ENCODE measurements at regions not wholly inside any gene's neighbourhood (a gene's known extent, or its start where the extent isn't known, plus 50 kb on each side); places are given as distances from the start of the nearest gene placed in this dataset.

- Histone ChIP-seq H3K9ac (replicated peaks; ENCODE audit: extremely low read depth, insufficient read depth, low read length) (no peak overlapping the region), H3K4me3 (replicated peaks in 1 of 3; ENCODE audit: insufficient read depth in 1 of 3, low read depth in 1 of 3, low read length in 3 of 3) (no peak overlapping the region), H3K9me1 (replicated peaks; ENCODE audit: control insufficient read depth, extremely low read depth, insufficient read depth, low read length) (no peaks in the 10 kb centered on the region), H4K20me1 (replicated peaks; ENCODE audit: control insufficient read depth, extremely low read depth, insufficient read depth, low read length) (no peaks in the 10 kb centered on the region), H3K79me2 (ENCODE audit: control insufficient read depth, insufficient read depth, low read length) (no peaks in the 10 kb centered on the region), H3K36me3 (ENCODE audit: control insufficient read depth in 2 of 2, extremely low read depth in 1 of 2, insufficient read depth in 2 of 2, low read length in 2 of 2) (no peaks in the 10 kb centered on the region), H3K4me1 (ENCODE audit: control insufficient read depth, extremely low read depth, insufficient read depth, low read length) (no peaks in the 10 kb centered on the region), H3K27me3 (ENCODE audit: control insufficient read depth in 2 of 2, insufficient read depth in 2 of 2, low read length in 2 of 2) (no peaks in the 10 kb centered on the region), H3K27ac (ENCODE audit: insufficient read depth, low read depth, low read length) (no peak overlapping the region), H3K9me3 (replicated peaks; ENCODE audit: control insufficient read depth, insufficient read depth, low read length) (no peaks in the 10 kb centered on the region), H2AFZ (ENCODE audit: low read depth, low read length) (no peak overlapping the region), H3K4me2 (ENCODE audit: insufficient read depth, low read length) (no peak overlapping the region)
- no peak for TF ChIP-seq POLR2AphosphoS5 (IDR thresholded peaks at IDR 0.05; ENCODE audit: insufficient read depth, low read depth, low read length)
- TF ChIP-seq POLR2A (IDR thresholded peaks at IDR 0.05; ENCODE audit: low read depth, low read length) = no peak
- TF ChIP-seq GATA2 (IDR thresholded peaks at IDR 0.05; ENCODE audit: insufficient read depth, insufficient read length, low read depth, low read length) = no peak
- ChIA-PET POLR2A (no interaction called here), CTCF (no interaction called here)
- DNase-seq (ENCODE audit: low read depth, low spot score) (no peak), FAIRE-seq (no peak)
- dilution Hi-C loops (cut with MboI; ENCODE audit: extremely low pct_ligation_motif_present, low sequenced_read_pairs) (no loop called here), intact Hi-C loops (cut with micrococcal nuclease) (no loop called here)
- BruUV-seq (replicated peaks) = no TSS peak
Measured at GRCh38 chr5:30749971-30750370, 443.5 kb upstream of the CDH6 start.

- no peaks in the 10 kb centered on the region for H3K36me3 ChIP-seq (ENCODE audit: control insufficient read depth in 2 of 2, extremely low read depth in 1 of 2, insufficient read depth in 2 of 2, low read length in 2 of 2)
- intact Hi-C loops (cut with micrococcal nuclease) = no loop called here
- H3K27me3 ChIP-seq (ENCODE audit: control insufficient read depth in 2 of 2, insufficient read depth in 2 of 2, low read length in 2 of 2) = no peaks in the 10 kb centered on the region
- ChIA-PET CTCF (no interaction called here), POLR2A (no interaction called here)
- H3K79me2 ChIP-seq (ENCODE audit: control insufficient read depth, insufficient read depth, low read length) = no peaks in the 10 kb centered on the region
- dilution Hi-C loops (cut with MboI; ENCODE audit: extremely low pct_ligation_motif_present, low sequenced_read_pairs) = no loop called here
- no peak for FAIRE-seq
- H3K4me2 ChIP-seq (ENCODE audit: insufficient read depth, low read length) = no peak overlapping the region
- H3K9ac ChIP-seq (replicated peaks; ENCODE audit: extremely low read depth, insufficient read depth, low read length) = no peak overlapping the region
- no TSS peak for BruUV-seq (replicated peaks)
- H4K20me1 ChIP-seq (replicated peaks; ENCODE audit: control insufficient read depth, extremely low read depth, insufficient read depth, low read length) = no peaks in the 10 kb centered on the region
- TF ChIP-seq POLR2AphosphoS5 (IDR thresholded peaks at IDR 0.05; ENCODE audit: insufficient read depth, low read depth, low read length) (no peak), EZH2 (IDR thresholded peaks at IDR 0.05; ENCODE audit: borderline replicate concordance, low read depth, low read length, severe bottlenecking) (no peak), MYC (IDR thresholded peaks at IDR 0.05; ENCODE audit: low read depth, low read length) (no peak), GATA2 (IDR thresholded peaks at IDR 0.05; ENCODE audit: insufficient read depth, insufficient read length, low read depth, low read length) (no peak), CTCF (IDR thresholded peaks at IDR 0.05; ENCODE audit: extremely low read depth in 1 of 2, insufficient read depth in 1 of 2, low read depth in 1 of 2, low read length in 2 of 2) (no peak), FOS (IDR thresholded peaks at IDR 0.05; ENCODE audit: borderline replicate concordance, insufficient read depth, low read length) (no peak), POLR2A (IDR thresholded peaks at IDR 0.05; ENCODE audit: low read depth, low read length) (no peak), JUN (IDR thresholded peaks at IDR 0.05; ENCODE audit: borderline replicate concordance, insufficient read depth, insufficient read length, low read depth) (no peak)
- TF ChIP-seq, protein P1, sequence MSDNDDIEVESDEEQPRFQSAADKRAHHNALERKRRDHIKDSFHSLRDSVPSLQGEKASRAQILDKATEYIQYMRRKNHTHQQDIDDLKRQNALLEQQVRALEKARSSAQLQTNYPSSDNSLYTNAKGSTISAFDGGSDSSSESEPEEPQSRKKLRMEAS (IDR thresholded peaks at IDR 0.05; ENCODE audit: insufficient read depth, insufficient read length) = no peak
- no peak overlapping the region for H2AFZ ChIP-seq (ENCODE audit: low read depth, low read length)
- no peak for DNase-seq (ENCODE audit: low read depth, low spot score)
- H3K9me3 ChIP-seq (replicated peaks; ENCODE audit: control insufficient read depth, insufficient read depth, low read length) = peaks cover 2% of the 10 kb centered on the region
- H3K4me1 ChIP-seq (ENCODE audit: control insufficient read depth, extremely low read depth, insufficient read depth, low read length) = no peaks in the 10 kb centered on the region
- no peak overlapping the region for H3K27ac ChIP-seq (ENCODE audit: insufficient read depth, low read depth, low read length)
- H3K4me3 ChIP-seq (replicated peaks in 1 of 3; ENCODE audit: insufficient read depth in 1 of 3, low read depth in 1 of 3, low read length in 3 of 3) = no peak overlapping the region
- no peaks in the 10 kb centered on the region for H3K9me1 ChIP-seq (replicated peaks; ENCODE audit: control insufficient read depth, extremely low read depth, insufficient read depth, low read length)
Measured at GRCh38 chr5:30747412-30747811, 446.1 kb upstream of the CDH6 start.

All from endothelial cell of umbilical vein (primary cell).